ENCODE measurements at regions not wholly inside any gene's neighbourhood (a gene's known extent, or its start where the extent isn't known, plus 50 kb on each side); places are given as distances from the start of the nearest gene placed in this dataset.

GRCh38 chr4:58981828-58982227 lies 1871.6 kb upstream of the IGFBP7 start:
- Histone ChIP-seq H3K4ac (replicated peaks; ENCODE audit: insufficient read length, low read depth, low read length) (no peak overlapping the region), H3K56ac (replicated peaks; ENCODE audit: insufficient read length, low read depth, low read length) (no peak overlapping the region), H3K79me2 (ENCODE audit: control insufficient read depth in 1 of 2, insufficient read depth in 2 of 2, low read length in 2 of 2) (no peaks in the 10 kb centered on the region), H2AFZ (ENCODE audit: low read length) (no peak overlapping the region), H3K18ac (ENCODE audit: extremely low read depth, low read length) (no peak overlapping the region), H3K23me2 (ENCODE audit: low read depth, low read length) (no peaks in the 10 kb centered on the region), H4K8ac (ENCODE audit: extremely low read depth, insufficient read depth, low read length) (no peak overlapping the region), H3K23ac (ENCODE audit: insufficient read length) (no peak overlapping the region), H3K4me1 (replicated peaks in 1 of 4; ENCODE audit: control insufficient read depth in 3 of 4, insufficient read depth in 4 of 4, low read length in 3 of 4) (no peaks in the 10 kb centered on the region), H2BK20ac (ENCODE audit: low read length) (no peak overlapping the region), H2BK12ac (ENCODE audit: low read depth, low read length) (no peak overlapping the region), H3K14ac (ENCODE audit: insufficient read length) (no peak overlapping the region), H4K5ac (ENCODE audit: insufficient read length, low read depth, low read length) (no peak overlapping the region), H3K9me3 (ENCODE audit: insufficient read depth in 2 of 2, low read depth in 1 of 2, low read length in 1 of 2) (no peaks in the 10 kb centered on the region), H3K27ac (ENCODE audit: low read depth, low read length) (no peak overlapping the region), H3K4me2 (ENCODE audit: insufficient read depth in 1 of 2, low read depth in 2 of 2, low read length in 2 of 2) (no peak overlapping the region), H3K79me1 (ENCODE audit: low read depth, low read length) (no peaks in the 10 kb centered on the region), H3K36me3 (ENCODE audit: control insufficient read depth in 2 of 4, insufficient read depth in 4 of 4, low read length in 3 of 4) (no peaks in the 10 kb centered on the region), H2BK5ac (ENCODE audit: low read depth, low read length) (no peak overlapping the region), H3K9ac (replicated peaks in 1 of 4; ENCODE audit: extremely low read depth in 1 of 4, low read depth in 3 of 4, low read length in 3 of 4) (no peak overlapping the region), H2BK120ac (replicated peaks; ENCODE audit: low read depth, low read length) (no peak overlapping the region), H3K27me3 (replicated peaks in 1 of 4; ENCODE audit: control insufficient read depth in 3 of 4, extremely low read depth in 1 of 4, insufficient read depth in 3 of 4, low read length in 3 of 4) (no peaks in the 10 kb centered on the region), H2AK5ac (ENCODE audit: low read depth, low read length) (no peak overlapping the region), H4K91ac (replicated peaks; ENCODE audit: insufficient read length, low read length) (no peak overlapping the region), H4K20me1 (replicated peaks in 1 of 2; ENCODE audit: control insufficient read depth in 1 of 2, insufficient read depth in 2 of 2, low read length in 2 of 2) (no peaks in the 10 kb centered on the region), H3K4me3 (ENCODE audit: extremely low read depth in 1 of 4, insufficient read depth in 2 of 4, low read depth in 3 of 4, low read length in 4 of 4) (no peak overlapping the region), H2BK15ac (ENCODE audit: low read length) (no peak overlapping the region)
- TF ChIP-seq HDAC6 (IDR thresholded peaks at IDR 0.05; ENCODE audit: low read depth, low read length), result no peak
- TF ChIP-seq GTF2F1 (IDR thresholded peaks at IDR 0.05; ENCODE audit: borderline replicate concordance, low read depth, low read length), result no peak
- no peak for TF ChIP-seq CBX5 (IDR thresholded peaks at IDR 0.05; ENCODE audit: low read depth, low read length)
- TF ChIP-seq RAD21 (IDR thresholded peaks at IDR 0.05 in 1 of 2, conservative IDR thresholded peaks at IDR 0.05 in 1 of 2; ENCODE audit: low read depth in 2 of 2, low read length in 2 of 2), result no peak
- TF ChIP-seq CHD2 (IDR thresholded peaks at IDR 0.05; ENCODE audit: low read length), result no peak
- no peak for TF ChIP-seq BRCA1 (IDR thresholded peaks at IDR 0.05; ENCODE audit: low read depth, low read length)
- TF ChIP-seq KDM4A (IDR thresholded peaks at IDR 0.05; ENCODE audit: low read depth, low read length, severe bottlenecking), result no peak
- no peak for FAIRE-seq
- WGBS, 2 experiments (ENCODE audit: extremely low coverage in 1 of 2, insufficient coverage in 1 of 2, insufficient read length in 1 of 2, insufficient replicate concordance in 2 of 2, low coverage in 1 of 2, low lambda C conversion rate in 2 of 2, missing lambda C conversion rate in 1 of 2), result 0% methylated on average over 1 of the region's 1 CpG; no CpG with 5 or more reads in 1 of the 2 experiments
- CTCF ChIA-PET (ENCODE audit: partially characterized antibody), result no interaction called here
- no peak for DNase-seq (ENCODE audit: low read depth in 1 of 2, low spot score in 2 of 2)
- POLR2A ChIA-PET (ENCODE audit: partially characterized antibody), result no interaction called here
